GM19438 (cell line): ENCODE measurements at regions not wholly inside any gene's neighbourhood (a gene's known extent, or its start where the extent isn't known, plus 50 kb on each side); places are given as distances from the start of the nearest gene placed in this dataset.

Experiments used
- ATAC-seq: cut with Tn5 transposase; IDR thresholded peaks from one replicate; pipeline ENCODE4 v1.9.1; 2021; ENCODE audit warnings: low read depth; ENCODE audit not compliant: unreplicated experiment

DNA sequence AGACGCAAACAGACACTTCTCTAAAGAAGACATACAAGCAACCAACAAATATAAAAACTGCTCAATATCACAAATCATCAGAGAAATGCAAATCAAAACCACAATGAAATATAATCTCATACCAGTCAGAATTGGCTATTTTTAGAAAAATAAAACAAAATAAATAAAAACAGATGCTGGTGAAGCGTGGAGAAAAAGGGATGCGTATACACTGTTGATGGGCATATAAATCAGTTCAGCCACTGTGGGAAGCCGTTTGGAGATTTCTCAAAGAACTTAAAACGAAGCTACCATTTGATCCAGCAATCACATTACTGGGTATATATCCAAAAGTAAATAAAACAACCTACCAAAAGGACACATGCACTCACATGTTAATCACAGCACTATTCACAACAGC lies 206.2 kb downstream of the HNMT start:
- no peak for ATAC-seq

DNA sequence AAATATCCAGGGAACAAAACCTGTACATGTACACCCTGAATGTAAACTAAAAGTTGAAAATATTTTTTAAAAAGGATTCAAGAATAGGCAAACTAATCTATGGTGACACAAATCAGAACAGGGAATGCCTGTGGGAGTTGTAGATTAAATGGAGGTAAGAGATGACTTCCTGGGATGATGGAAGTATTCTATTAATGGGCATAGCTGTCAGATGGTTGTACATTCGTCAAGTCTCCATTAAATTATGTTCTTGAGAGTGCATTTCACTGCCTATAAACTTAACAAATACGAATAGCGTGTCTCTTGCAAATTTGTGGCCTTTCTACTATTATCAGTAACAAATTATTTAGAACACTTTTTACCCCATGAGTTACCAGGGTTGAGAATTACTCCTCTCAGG lies 207.0 kb downstream of the HNMT start:
- ATAC-seq = no peak

GRCh38 chr2:138175066-138175465 lies 210.8 kb downstream of the HNMT start:
- no peak for ATAC-seq

- ATAC-seq = no peak
These were observed 212.7 kb downstream of the HNMT start for GRCh38 chr2:138176862-138177439.

- ATAC-seq = no peak
These were observed 213.4 kb downstream of the HNMT start for GRCh38 chr2:138177693-138178092.

- no peak for ATAC-seq
These were observed 216.6 kb downstream of the HNMT start for GRCh38 chr2:138180692-138181386.

- no peak for ATAC-seq
These were observed 218.1 kb downstream of the HNMT start for GRCh38 chr2:138182250-138182936.

GRCh38 chr2:138182937-138183312 lies 218.7 kb downstream of the HNMT start:
- no peak for ATAC-seq

GRCh38 chr2:138183705-138184104 lies 219.4 kb downstream of the HNMT start:
- no peak for ATAC-seq

DNA sequence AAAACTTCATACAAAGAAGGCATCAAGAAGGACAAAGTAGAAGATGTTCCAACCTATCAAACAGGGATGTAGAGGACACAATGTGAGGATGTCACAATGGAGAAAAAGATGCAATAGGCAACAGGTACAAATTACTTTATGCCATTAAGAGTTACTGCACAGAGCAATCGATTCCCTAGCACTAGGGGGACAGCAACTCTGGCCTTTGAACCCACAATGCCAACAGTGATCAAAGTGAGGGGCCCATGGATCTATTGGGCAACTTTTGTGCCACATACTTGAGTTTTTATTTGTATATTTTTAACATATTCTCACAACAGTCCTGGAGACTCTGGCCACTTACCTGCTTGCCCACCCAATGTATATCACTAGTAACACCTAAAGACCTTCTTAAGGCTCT lies 220.2 kb downstream of the HNMT start:
- ATAC-seq = no peak

GRCh38 chr2:138185827-138186226 lies 221.6 kb downstream of the HNMT start:
- ATAC-seq = no peak

GRCh38 chr2:138187221-138187620 lies 222.9 kb downstream of the HNMT start:
- no peak for ATAC-seq

DNA sequence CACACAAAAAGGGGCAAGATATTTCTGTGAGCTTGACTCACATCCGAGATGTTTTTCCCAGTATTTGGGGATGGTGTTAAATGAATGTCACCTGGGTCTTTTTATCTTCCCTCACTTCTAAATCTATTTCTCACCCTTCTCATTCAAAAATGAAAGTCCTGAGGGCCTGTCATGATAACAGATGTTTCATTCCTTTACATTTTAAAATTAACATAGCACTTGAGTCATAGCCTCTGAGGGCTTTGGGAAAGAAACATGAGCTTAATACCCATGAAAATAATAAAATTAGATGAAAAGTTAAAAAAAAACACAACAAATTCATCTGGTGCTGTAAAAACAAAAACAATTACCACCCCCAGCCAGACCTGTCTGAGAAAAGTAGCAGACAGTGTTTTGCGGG lies 226.7 kb downstream of the HNMT start:
- no peak for ATAC-seq

GRCh38 chr2:138193416-138194213 lies 229.3 kb downstream of the HNMT start:
- no peak for ATAC-seq

GRCh38 chr2:138201286-138201685 lies 237.0 kb downstream of the HNMT start:
- ATAC-seq = no peak

GRCh38 chr2:138202762-138203161 lies 238.5 kb downstream of the HNMT start:
- ATAC-seq = no peak

DNA sequence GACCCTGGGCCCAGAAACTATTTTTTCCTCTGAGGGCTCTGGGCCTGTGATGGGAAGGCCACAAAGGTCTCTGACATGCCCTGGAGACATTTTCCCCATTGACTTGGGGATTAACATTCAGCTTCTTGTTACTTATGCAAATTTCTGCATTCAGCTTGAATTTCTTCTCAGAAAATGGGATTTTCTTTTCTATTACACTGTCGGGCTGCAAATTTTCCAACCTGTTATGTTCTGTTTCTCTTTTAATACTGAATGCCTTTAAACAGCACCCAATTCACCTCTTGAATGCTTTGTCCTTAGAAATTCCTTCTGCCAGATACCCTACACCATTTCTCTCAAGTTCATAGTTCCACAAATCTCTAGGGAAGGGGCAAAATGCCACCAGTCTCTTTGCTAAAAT lies 241.0 kb downstream of the HNMT start:
- ATAC-seq = no peak

DNA sequence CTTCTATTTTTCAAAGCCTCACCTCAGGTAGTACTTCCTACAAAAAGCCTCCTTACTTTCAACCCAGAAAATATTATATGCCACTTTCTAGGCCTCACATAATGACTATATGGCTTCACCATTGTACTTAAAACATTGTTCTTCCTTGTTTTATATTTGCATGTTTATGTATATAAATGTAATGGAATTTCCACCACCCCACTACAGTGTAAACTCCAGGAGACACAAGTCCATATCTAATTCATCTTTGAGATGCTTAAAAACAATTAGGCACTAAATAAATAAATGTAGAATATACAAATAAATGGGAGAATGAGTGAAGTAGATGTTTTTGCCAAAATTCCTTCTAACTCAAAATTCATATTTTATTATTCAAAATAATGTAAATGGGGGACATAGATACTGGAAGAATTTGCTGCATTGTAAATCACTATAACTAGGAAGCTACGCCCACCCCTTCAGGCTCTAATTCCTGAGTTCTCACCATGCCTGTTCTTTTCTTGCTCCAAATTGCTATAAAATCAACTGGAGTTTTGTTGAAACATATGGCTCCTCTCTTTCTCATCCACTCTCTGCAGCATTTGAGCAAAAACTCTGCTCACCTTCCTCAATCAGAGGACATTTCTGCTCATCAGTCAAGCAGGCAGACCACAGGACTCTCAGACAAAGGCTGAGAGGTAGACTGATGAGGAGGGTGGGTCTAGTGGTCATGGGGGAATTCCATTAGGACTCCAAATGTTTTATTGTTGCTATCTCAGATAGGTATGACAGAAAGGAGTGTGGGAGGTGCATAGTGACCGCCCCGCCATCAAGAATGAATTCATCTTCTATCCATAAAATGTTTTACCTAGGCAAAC lies 243.0 kb downstream of the HNMT start:
- no peak for ATAC-seq

DNA sequence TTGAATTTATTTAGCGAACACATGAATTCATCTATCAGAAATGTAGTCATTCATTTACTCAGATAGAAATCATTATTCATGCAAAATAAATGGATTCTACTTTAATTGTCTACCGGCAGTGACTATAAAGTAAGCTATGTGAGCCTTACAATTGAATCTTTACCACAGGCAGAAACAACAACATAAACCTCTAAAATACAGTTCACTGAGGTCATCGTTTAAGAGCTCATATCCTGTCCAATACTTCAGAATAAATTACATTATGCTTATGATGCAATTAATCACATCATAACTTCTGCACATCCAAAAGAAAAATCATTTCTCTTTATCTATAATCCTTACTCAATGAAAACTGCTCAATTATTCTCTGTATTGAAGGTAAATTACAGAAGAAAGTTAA lies 244.7 kb downstream of the HNMT start:
- no peak for ATAC-seq

- no peak for ATAC-seq
These were observed 246.2 kb downstream of the HNMT start for GRCh38 chr2:138210487-138210886.
